ENCODE measurements at regions not wholly inside any gene's neighbourhood (a gene's known extent, or its start where the extent isn't known, plus 50 kb on each side); places are given as distances from the start of the nearest gene placed in this dataset.

DNA sequence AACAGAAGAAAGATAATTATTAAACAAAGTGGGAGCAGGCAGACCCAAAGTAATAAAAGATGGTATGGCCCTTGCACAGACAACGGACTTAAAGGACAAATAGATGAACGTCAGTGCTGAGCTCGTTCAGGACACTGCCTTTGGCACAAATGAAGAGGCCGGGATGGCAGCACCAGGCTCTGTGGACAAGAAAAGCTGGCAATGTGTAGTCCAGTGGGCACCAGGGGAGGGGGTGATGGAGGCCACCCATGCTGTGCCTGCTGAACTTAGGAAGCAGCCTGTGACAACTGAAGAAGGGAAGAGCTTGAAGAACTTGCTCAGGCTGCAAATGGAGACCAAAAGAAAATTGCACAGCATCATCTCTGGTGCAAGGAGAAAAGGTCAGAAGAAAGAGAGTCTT is 131.0 kb downstream of the ANKRD60 start:
- H3K4me2 ChIP-seq (ENCODE audit: control insufficient read depth, extremely low read depth, insufficient read depth, low read depth, low read length): no peak overlapping the region
- no peak overlapping the region for H3K27ac ChIP-seq (ENCODE audit: control insufficient read depth, insufficient read depth, low read length)
- peaks cover 44% of the 10 kb centered on the region for H3K27me3 ChIP-seq (ENCODE audit: control insufficient read depth, extremely low read depth, insufficient read depth, low read length)
- no peaks in the 10 kb centered on the region for H3K9me3 ChIP-seq (ENCODE audit: control insufficient read depth, low read depth, low read length)
- H3K9ac ChIP-seq (ENCODE audit: control insufficient read depth, extremely low read depth, insufficient read depth, low read length): no peak overlapping the region
- TF ChIP-seq, protein P1, sequence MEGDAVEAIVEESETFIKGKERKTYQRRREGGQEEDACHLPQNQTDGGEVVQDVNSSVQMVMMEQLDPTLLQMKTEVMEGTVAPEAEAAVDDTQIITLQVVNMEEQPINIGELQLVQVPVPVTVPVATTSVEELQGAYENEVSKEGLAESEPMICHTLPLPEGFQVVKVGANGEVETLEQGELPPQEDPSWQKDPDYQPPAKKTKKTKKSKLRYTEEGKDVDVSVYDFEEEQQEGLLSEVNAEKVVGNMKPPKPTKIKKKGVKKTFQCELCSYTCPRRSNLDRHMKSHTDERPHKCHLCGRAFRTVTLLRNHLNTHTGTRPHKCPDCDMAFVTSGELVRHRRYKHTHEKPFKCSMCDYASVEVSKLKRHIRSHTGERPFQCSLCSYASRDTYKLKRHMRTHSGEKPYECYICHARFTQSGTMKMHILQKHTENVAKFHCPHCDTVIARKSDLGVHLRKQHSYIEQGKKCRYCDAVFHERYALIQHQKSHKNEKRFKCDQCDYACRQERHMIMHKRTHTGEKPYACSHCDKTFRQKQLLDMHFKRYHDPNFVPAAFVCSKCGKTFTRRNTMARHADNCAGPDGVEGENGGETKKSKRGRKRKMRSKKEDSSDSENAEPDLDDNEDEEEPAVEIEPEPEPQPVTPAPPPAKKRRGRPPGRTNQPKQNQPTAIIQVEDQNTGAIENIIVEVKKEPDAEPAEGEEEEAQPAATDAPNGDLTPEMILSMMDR (optimal IDR thresholded peaks at IDR 0.05 in 1 of 3, IDR thresholded peaks at IDR 0.05 in 1 of 3, conservative IDR thresholded peaks at IDR 0.05 in 1 of 3; ENCODE audit: extremely low read depth in 1 of 3, insufficient read depth in 2 of 3, low read length in 3 of 3): no peak
- no peak for TF ChIP-seq EZH2 (IDR thresholded peaks at IDR 0.05; ENCODE audit: low read length)
- no peak overlapping the region for H2AFZ ChIP-seq (ENCODE audit: control insufficient read depth, low read length)
- H3K4me1 ChIP-seq (ENCODE audit: control insufficient read depth, extremely low read depth, insufficient read depth, low read length): peaks cover 8% of the 10 kb centered on the region
- H3K9me1 ChIP-seq (ENCODE audit: control insufficient read depth, extremely low read depth, insufficient read depth, low read length): no peaks in the 10 kb centered on the region
- H3K79me2 ChIP-seq (ENCODE audit: control insufficient read depth, insufficient read depth, low read length): no peaks in the 10 kb centered on the region
- H3K4me3 ChIP-seq (ENCODE audit: control insufficient read depth in 2 of 3, extremely low read depth in 1 of 3, insufficient read depth in 2 of 3, low read depth in 1 of 3, low read length in 3 of 3): no peak overlapping the region
- no peak for DNase-seq (ENCODE audit: low read depth, low spot score)
- dilution Hi-C loops (cut with MboI; ENCODE audit: extremely low pct_ligation_motif_present, low sequenced_read_pairs): no loop called here
- FAIRE-seq: no peak
- no peaks in the 10 kb centered on the region for H3K36me3 ChIP-seq (ENCODE audit: control insufficient read depth in 2 of 2, extremely low read depth in 1 of 2, insufficient read depth in 2 of 2, low read length in 2 of 2)
- no peaks in the 10 kb centered on the region for H4K20me1 ChIP-seq (ENCODE audit: control insufficient read depth, extremely low read depth, insufficient read depth, low read length)

DNA sequence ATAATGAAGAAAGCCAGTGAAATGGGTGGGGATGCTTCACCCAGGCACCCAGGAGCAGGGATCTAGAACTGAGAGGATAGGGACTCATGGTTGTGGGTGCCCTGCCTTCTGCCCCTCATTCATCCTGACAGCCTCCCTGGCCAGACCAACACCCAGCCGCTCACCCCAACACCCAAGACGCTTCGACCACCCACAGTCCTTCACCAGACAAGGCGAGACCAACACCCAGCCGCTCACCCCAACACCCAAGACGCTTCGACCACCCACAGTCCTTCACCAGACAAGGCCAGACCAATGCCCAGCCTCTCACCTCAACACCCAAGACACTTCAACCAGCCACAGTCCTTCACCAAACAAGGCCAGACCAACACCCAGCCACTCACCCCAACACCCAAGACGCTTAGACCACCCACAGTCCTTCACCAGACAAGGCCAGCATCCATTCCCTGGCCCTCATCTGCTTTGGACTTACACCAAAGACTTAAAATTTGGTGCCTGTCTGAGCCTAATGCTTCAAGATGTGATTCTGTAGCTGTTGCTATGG is 131.5 kb downstream of the ANKRD60 start:
- Histone ChIP-seq H3K9me1 (ENCODE audit: control insufficient read depth, extremely low read depth, insufficient read depth, low read length) (no peaks in the 10 kb centered on the region), H2AFZ (ENCODE audit: control insufficient read depth, low read length) (no peak overlapping the region), H3K79me2 (ENCODE audit: control insufficient read depth, insufficient read depth, low read length) (no peaks in the 10 kb centered on the region), H3K4me3 (ENCODE audit: control insufficient read depth in 2 of 3, extremely low read depth in 1 of 3, insufficient read depth in 2 of 3, low read depth in 1 of 3, low read length in 3 of 3) (no peak overlapping the region), H3K4me1 (ENCODE audit: control insufficient read depth, extremely low read depth, insufficient read depth, low read length) (peaks cover 5% of the 10 kb centered on the region), H3K9me3 (ENCODE audit: control insufficient read depth, low read depth, low read length) (no peaks in the 10 kb centered on the region), H3K9ac (ENCODE audit: control insufficient read depth, extremely low read depth, insufficient read depth, low read length) (no peak overlapping the region), H3K27ac (ENCODE audit: control insufficient read depth, insufficient read depth, low read length) (no peak overlapping the region), H3K4me2 (ENCODE audit: control insufficient read depth, extremely low read depth, insufficient read depth, low read depth, low read length) (no peak overlapping the region), H3K27me3 (ENCODE audit: control insufficient read depth, extremely low read depth, insufficient read depth, low read length) (peaks cover 48% of the 10 kb centered on the region), H3K36me3 (ENCODE audit: control insufficient read depth in 2 of 2, extremely low read depth in 1 of 2, insufficient read depth in 2 of 2, low read length in 2 of 2) (no peaks in the 10 kb centered on the region), H4K20me1 (ENCODE audit: control insufficient read depth, extremely low read depth, insufficient read depth, low read length) (no peaks in the 10 kb centered on the region)
- DNase-seq (ENCODE audit: low read depth, low spot score) (no peak), FAIRE-seq (no peak)
- dilution Hi-C loops (cut with MboI; ENCODE audit: extremely low pct_ligation_motif_present, low sequenced_read_pairs): no loop called here
- no peak for TF ChIP-seq EZH2 (IDR thresholded peaks at IDR 0.05; ENCODE audit: low read length)
- TF ChIP-seq, protein P1 (optimal IDR thresholded peaks at IDR 0.05 in 1 of 3, IDR thresholded peaks at IDR 0.05 in 1 of 3, conservative IDR thresholded peaks at IDR 0.05 in 1 of 3; ENCODE audit: extremely low read depth in 1 of 3, insufficient read depth in 2 of 3, low read length in 3 of 3): no peak
